GM23338 (cell line): ENCODE measurements at regions not wholly inside any gene's neighbourhood (a gene's known extent, or its start where the extent isn't known, plus 50 kb on each side); places are given as distances from the start of the nearest gene placed in this dataset.

Source experiments
- ATAC-seq: fragments of 200-7000 bp; cut with Tn5 transposase; 3 replicates; pipeline ENCODE4 v1.9.1; 2020
- DNase-seq: peaks from one replicate; pipeline ENCODE4 v3.0.0-alpha.2; 2015; ENCODE audit warnings: low spot score
- H2AFZ ChIP-seq: fragments of 200-600 bp; sonication (generic); 2 replicates; pipeline ENCODE4 v1.8.0; 2016; ENCODE audit warnings: antibody characterized with exemption, mild to moderate bottlenecking, moderate library complexity
- H3F3A ChIP-seq: fragments of 200-600 bp; sonication (generic); replicated peaks from 2 replicates; pipeline ENCODE4 v1.8.0; 2017; ENCODE audit warnings: antibody characterized with exemption, mixed run types, low read depth
- H3K27ac ChIP-seq: fragments of 200-600 bp; sonication (generic); 2 replicates; pipeline ENCODE4 v1.6.1; 2016; ENCODE audit warnings: low read depth
- H3K27me3 ChIP-seq: fragments of 200-600 bp; sonication (generic); 2 replicates; pipeline ENCODE4 v1.8.0; 2016; ENCODE audit warnings: mild to moderate bottlenecking, mixed run types, moderate library complexity; ENCODE audit not compliant: insufficient read depth
- H3K36me3 ChIP-seq: fragments of 200-600 bp; sonication (generic); 2 replicates; pipeline ENCODE4 v1.8.0; 2016; ENCODE audit warnings: mild to moderate bottlenecking; ENCODE audit not compliant: insufficient read depth
- H3K4me1 ChIP-seq: fragments of 200-600 bp; sonication (generic); 2 replicates; pipeline ENCODE4 v1.8.0; 2016; ENCODE audit warnings: mild to moderate bottlenecking, moderate library complexity; ENCODE audit not compliant: insufficient read depth
- H3K4me2 ChIP-seq: fragments of 200-600 bp; sonication (generic); 2 replicates; pipeline ENCODE4 v1.7.1; 2017; ENCODE audit warnings: mixed run types
- H3K4me3 ChIP-seq: fragments of 200-600 bp; sonication (generic); 2 replicates; pipeline ENCODE4 v1.6.1; 2016; ENCODE audit warnings: mixed run types
- H3K79me2 ChIP-seq: fragments of 200-600 bp; sonication (generic); replicated peaks from 2 replicates; pipeline ENCODE4 v1.8.0; 2017; ENCODE audit warnings: mild to moderate bottlenecking; ENCODE audit not compliant: insufficient read depth
- H3K9me2 ChIP-seq: fragments of 200-600 bp; sonication (generic); 2 replicates; pipeline ENCODE4 v1.8.0; 2017; ENCODE audit not compliant: insufficient read depth
- H4K20me1 ChIP-seq: fragments of 200-600 bp; sonication (generic); replicated peaks from 2 replicates; pipeline ENCODE4 v1.8.0; 2017; ENCODE audit warnings: mild to moderate bottlenecking; ENCODE audit not compliant: insufficient read depth
- H3K27ac Mint-ChIP-seq: 2 replicates; pipeline ENCODE4 v1.8.0; 2020; ENCODE audit warnings: inconsistent platforms, mild to moderate bottlenecking, moderate library complexity, mixed read lengths
- H3K27me3 Mint-ChIP-seq: 3 replicates; pipeline ENCODE4 v1.8.0; 2022; ENCODE audit warnings: low read depth, mild to moderate bottlenecking, moderate library complexity, mixed read lengths, inconsistent platforms; ENCODE audit not compliant: insufficient read depth, poor library complexity
- H3K36me3 Mint-ChIP-seq: 3 replicates; pipeline ENCODE4 v1.8.0; 2021; ENCODE audit warnings: low read depth, mild to moderate bottlenecking, inconsistent platforms, moderate library complexity, mixed read lengths
- H3K4me1 Mint-ChIP-seq: 3 replicates; pipeline ENCODE4 v1.8.0; 2020; ENCODE audit warnings: mild to moderate bottlenecking, inconsistent platforms, mixed read lengths
- H3K4me3 Mint-ChIP-seq: 3 replicates; pipeline ENCODE4 v1.8.0; 2021; ENCODE audit warnings: moderate library complexity, mild to moderate bottlenecking, inconsistent platforms, mixed read lengths
- H3K9me3 Mint-ChIP-seq: 3 replicates; pipeline ENCODE4 v1.8.0; 2020; ENCODE audit warnings: moderate library complexity, mild to moderate bottlenecking, inconsistent platforms, mixed read lengths
- CTCF ChIP-seq, 2 experiments: fragments of 200-600 bp in 1 of 2; sonication (generic) in 1 of 2; conservative IDR thresholded peaks; 2 replicates each; pipeline versions ENCODE4 v1.5.1 to v1.6.1; 2016 to 2017; ENCODE audit warnings: antibody characterized with exemption in 2 of 2, low read depth in 2 of 2, mild to moderate bottlenecking in 2 of 2, moderate library complexity in 1 of 2
- JUNB ChIP-seq: IDR thresholded peaks from one replicate; pipeline ENCODE4 v1.6.1; 2016; ENCODE audit warnings: antibody characterized with exemption; ENCODE audit not compliant: unreplicated experiment
- REST ChIP-seq: IDR thresholded peaks from one replicate; pipeline ENCODE4 v1.6.1; 2018; ENCODE audit warnings: antibody characterized with exemption; ENCODE audit not compliant: unreplicated experiment
- STAT1 ChIP-seq: IDR thresholded peaks from one replicate; pipeline ENCODE4 v1.6.1; 2016; ENCODE audit warnings: antibody characterized with exemption; ENCODE audit not compliant: unreplicated experiment

- no peaks in the 10 kb centered on the region for H3K36me3 Mint-ChIP-seq
- Histone ChIP-seq H3K27ac (no peak overlapping the region), H3K27me3 (no peaks in the 10 kb centered on the region)
Measured at GRCh38 chr5:98416541-98416940, 356.9 kb upstream of the RGMB start.

More at GRCh38 chr5:98416541-98416940, 356.9 kb upstream of the RGMB start:
- no peak for ATAC-seq
- H3K9me3 Mint-ChIP-seq = no peaks in the 10 kb centered on the region
- DNase-seq = no peak
- Histone ChIP-seq H3K4me3 (no peak overlapping the region), H3K4me1 (peaks cover 11% of the 10 kb centered on the region), H3K4me2 (no peak overlapping the region), H2AFZ (no peak overlapping the region), H3K79me2 (no peaks in the 10 kb centered on the region), H3F3A (no peaks in the 10 kb centered on the region), H4K20me1 (no peaks in the 10 kb centered on the region), H3K9me2 (no peaks in the 10 kb centered on the region), H3K36me3 (no peaks in the 10 kb centered on the region)
- H3K4me1 Mint-ChIP-seq = peaks cover 13% of the 10 kb centered on the region
- H3K4me3 Mint-ChIP-seq = no peak overlapping the region
- H3K27ac Mint-ChIP-seq = no peak overlapping the region
- no peak for TF ChIP-seq JUNB
- TF ChIP-seq REST = no peak
- no peak for TF ChIP-seq CTCF (conservative IDR thresholded peaks at IDR 0.05; ENCODE audit: low read depth in 2 of 2)
- no peak for TF ChIP-seq STAT1
- no peaks in the 10 kb centered on the region for H3K27me3 Mint-ChIP-seq
